Uterus (tissue), 3 donors: ENCODE measurements at regions not wholly inside any gene's neighbourhood (a gene's known extent, or its start where the extent isn't known, plus 50 kb on each side); places are given as distances from the start of the nearest gene placed in this dataset.

Experiments
- DNase-seq, 2 donors: peaks; one replicate each; pipeline ENCODE4 v3.0.0-alpha.2; 2019 to 2020
- H3K27ac ChIP-seq, 2 donors: fragments of 200-600 bp; sonication (generic); 1 replicate in 1 of 2; 2 replicates in 1 of 2; pipeline ENCODE4 v1.5.1; 2016 to 2018
- H3K27me3 ChIP-seq, 2 donors: fragments of 200-600 bp; sonication (generic); one replicate each; pipeline ENCODE4 v1.5.1; 2018 to 2019; ENCODE audit warnings: control low read depth in 1 of 2
- H3K36me3 ChIP-seq, 2 donors: fragments of 200-600 bp; sonication (generic); one replicate each; pipeline ENCODE4 v1.5.1; 2019; ENCODE audit warnings: control low read depth in 1 of 2
- H3K4me1 ChIP-seq, 2 donors: fragments of 200-600 bp; sonication (generic); one replicate each; pipeline ENCODE4 v1.5.1; 2018 to 2019; ENCODE audit warnings: control low read depth in 1 of 2
- H3K4me3 ChIP-seq, 2 donors: fragments of 200-600 bp; sonication (generic); 1 replicate in 1 of 2; 2 replicates in 1 of 2; pipeline ENCODE4 v1.5.1; 2018 to 2019; ENCODE audit warnings: mild to moderate bottlenecking in 1 of 2
- H3K9me3 ChIP-seq, 2 donors: fragments of 200-600 bp; sonication (generic); one replicate each; pipeline ENCODE4 v1.5.1; 2019; ENCODE audit warnings: control low read depth in 1 of 2
- POLR2A ChIP-seq, 2 donors: fragments of 450-650 bp; IDR thresholded peaks; one replicate each; pipeline ENCODE4 v1.6.1; 2016; ENCODE audit warnings: antibody characterized with exemption in 2 of 2, mild to moderate bottlenecking in 1 of 2, moderate library complexity in 1 of 2
- intact Hi-C: fragments of 100-400 bp; cut with DNase I; formaldehyde crosslinking; loops from one replicate; pipeline ENCODE4 v1.15.1; 2023; ENCODE audit warnings: low total_unique reads
- TF ChIP-seq, protein P1 (sequence below), 4 experiments: fragments of 200-600 bp in 2 of 4; fragments of 450-650 bp in 2 of 4; sonication (generic) in 2 of 4; IDR thresholded peaks; one replicate each; pipeline ENCODE4 v1.5.1; 2016 to 2019; ENCODE audit warnings: antibody characterized with exemption in 4 of 4, mild to moderate bottlenecking in 2 of 4, moderate library complexity in 1 of 4
- donor health status: DM: yes; HTN: yes; CAD: no.

DNA sequence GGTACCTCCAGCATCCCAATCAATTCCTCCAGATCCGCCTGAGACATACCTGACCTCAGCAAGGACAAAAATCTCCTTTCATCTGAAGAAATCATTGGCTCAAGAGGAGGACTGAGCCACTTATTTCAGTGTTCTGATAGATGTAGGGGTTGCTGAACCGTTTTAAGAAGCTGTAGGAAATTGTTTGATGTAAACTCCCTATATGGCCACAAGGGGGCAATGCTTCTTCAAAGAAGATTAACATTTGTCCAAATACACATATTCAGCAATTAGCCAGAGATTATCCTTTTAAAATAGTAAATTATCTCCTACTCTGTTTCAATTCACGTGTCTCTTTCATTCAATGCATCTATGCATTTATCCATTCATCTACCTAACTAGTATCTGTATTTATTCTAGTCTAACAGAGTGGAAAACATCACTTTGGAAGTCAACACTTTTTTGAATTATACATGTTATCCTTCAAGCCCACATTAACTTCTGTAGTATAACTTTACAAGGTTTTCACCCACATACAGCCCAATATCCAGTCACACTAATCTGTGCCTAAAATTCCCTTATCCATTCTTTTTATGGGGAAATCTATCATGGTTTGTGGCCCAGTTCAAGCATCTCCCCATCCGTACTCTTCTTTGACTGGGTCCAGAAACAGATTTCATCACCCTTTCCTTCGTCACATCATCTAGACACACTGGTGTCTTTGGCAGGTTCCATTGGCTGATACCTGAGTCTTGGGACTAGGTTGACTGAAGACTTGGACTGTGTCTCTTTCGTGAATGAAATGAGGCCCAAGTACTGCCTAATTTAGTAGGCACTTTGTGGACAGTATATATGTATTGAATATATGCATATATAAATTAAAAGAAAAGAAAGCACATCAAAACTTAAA, 411.0 kb upstream of the OR4E1 start:
- Histone ChIP-seq H3K4me1 (peaks cover 0 to 5% of the 10 kb centered on the region in 2 donors), H3K9me3 (no peaks in the 10 kb centered on the region), H3K27me3 (no peaks in the 10 kb centered on the region), H3K36me3 (no peaks in the 10 kb centered on the region), H3K4me3 (no peak overlapping the region), H3K27ac (no peak overlapping the region)
- DNase-seq: peak in 1 of 2 donors; percentile 38
- intact Hi-C loops: no loop called here
- TF ChIP-seq POLR2A (IDR thresholded peaks at IDR 0.05): no peak
- TF ChIP-seq, protein P1, sequence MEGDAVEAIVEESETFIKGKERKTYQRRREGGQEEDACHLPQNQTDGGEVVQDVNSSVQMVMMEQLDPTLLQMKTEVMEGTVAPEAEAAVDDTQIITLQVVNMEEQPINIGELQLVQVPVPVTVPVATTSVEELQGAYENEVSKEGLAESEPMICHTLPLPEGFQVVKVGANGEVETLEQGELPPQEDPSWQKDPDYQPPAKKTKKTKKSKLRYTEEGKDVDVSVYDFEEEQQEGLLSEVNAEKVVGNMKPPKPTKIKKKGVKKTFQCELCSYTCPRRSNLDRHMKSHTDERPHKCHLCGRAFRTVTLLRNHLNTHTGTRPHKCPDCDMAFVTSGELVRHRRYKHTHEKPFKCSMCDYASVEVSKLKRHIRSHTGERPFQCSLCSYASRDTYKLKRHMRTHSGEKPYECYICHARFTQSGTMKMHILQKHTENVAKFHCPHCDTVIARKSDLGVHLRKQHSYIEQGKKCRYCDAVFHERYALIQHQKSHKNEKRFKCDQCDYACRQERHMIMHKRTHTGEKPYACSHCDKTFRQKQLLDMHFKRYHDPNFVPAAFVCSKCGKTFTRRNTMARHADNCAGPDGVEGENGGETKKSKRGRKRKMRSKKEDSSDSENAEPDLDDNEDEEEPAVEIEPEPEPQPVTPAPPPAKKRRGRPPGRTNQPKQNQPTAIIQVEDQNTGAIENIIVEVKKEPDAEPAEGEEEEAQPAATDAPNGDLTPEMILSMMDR (IDR thresholded peaks at IDR 0.05): peak; percentile 63 to 70 (median 66)

DNA sequence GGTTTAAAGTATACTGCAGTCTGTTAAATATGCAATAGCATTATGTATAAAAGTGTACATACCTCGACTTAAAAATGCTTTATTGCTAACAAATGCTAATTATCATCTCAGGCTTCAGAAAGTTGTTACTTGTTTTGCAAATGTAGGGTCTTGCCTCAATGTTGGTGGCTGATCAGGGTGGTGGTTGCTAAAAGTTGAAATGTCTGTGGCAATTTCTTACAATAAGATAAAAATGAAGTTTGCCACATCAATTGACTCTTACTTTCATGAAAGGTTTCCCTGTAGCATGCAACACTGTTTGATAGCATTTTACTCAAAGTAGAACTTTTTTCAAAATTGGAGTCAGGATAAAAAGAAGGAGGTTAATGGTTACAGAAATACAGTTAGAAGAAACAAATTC, 407.7 kb upstream of the OR4E1 start:
- H3K27me3 ChIP-seq: no peaks in the 10 kb centered on the region
- no peaks in the 10 kb centered on the region for H3K4me1 ChIP-seq
- no peak overlapping the region for H3K4me3 ChIP-seq
- DNase-seq: no peak
- H3K36me3 ChIP-seq: no peaks in the 10 kb centered on the region
- TF ChIP-seq, protein P1 (IDR thresholded peaks at IDR 0.05): no peak
- no peak for TF ChIP-seq POLR2A (IDR thresholded peaks at IDR 0.05)
- intact Hi-C loops: no loop called here
- H3K9me3 ChIP-seq: no peaks in the 10 kb centered on the region
- H3K27ac ChIP-seq: no peak overlapping the region

DNA sequence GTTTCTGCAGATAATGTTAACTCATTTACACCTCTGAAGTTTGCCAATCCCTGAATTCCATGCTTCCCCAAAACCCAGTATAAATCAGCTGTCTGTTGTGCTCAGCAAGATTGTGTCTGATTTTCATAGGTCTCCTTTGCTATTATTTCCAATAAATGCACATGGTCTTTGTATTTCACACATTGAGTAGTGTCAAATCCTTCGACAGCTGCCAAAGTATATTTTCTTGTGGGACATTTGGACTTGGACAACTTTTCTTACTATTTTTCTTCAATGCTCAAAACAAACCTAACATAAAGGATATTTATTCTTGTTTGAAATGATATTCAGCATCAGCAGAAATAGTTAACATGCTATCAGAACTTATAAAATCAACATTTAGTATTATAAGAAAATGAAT, 406.1 kb upstream of the OR4E1 start:
- TF ChIP-seq, protein P1 (IDR thresholded peaks at IDR 0.05): no peak
- TF ChIP-seq POLR2A (IDR thresholded peaks at IDR 0.05): no peak
- no peak for DNase-seq
- Histone ChIP-seq H3K4me3 (no peak overlapping the region), H3K36me3 (no peaks in the 10 kb centered on the region), H3K27me3 (no peaks in the 10 kb centered on the region), H3K9me3 (no peaks in the 10 kb centered on the region), H3K4me1 (no peaks in the 10 kb centered on the region), H3K27ac (no peak overlapping the region)
- intact Hi-C loops: no loop called here

DNA sequence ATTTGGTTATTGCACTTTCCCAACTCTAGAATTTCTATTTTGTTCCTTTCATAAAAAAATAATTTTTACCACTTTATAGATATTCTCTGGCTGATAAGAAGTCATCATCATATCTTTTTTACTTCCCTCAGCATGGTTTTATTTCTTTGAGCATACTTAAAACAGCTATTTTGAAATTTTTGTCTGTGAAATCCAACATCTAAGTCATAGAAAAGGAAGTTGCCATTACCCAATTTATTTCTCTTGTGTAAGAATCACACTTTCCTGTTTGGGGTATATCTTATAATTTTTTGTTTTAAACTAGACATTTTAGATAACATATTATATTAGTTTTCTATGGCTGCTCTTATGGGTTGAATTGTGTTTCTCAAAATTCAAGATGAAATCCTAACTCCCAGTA, 400.2 kb upstream of the OR4E1 start:
- H3K27me3 ChIP-seq: no peaks in the 10 kb centered on the region
- no peak for TF ChIP-seq POLR2A (IDR thresholded peaks at IDR 0.05)
- TF ChIP-seq, protein P1 (IDR thresholded peaks at IDR 0.05): no peak
- no peaks in the 10 kb centered on the region for H3K9me3 ChIP-seq
- no peaks in the 10 kb centered on the region for H3K4me1 ChIP-seq
- H3K4me3 ChIP-seq: no peak overlapping the region
- intact Hi-C loops: no loop called here
- no peak for DNase-seq
- no peak overlapping the region for H3K27ac ChIP-seq
- H3K36me3 ChIP-seq: no peaks in the 10 kb centered on the region

DNA sequence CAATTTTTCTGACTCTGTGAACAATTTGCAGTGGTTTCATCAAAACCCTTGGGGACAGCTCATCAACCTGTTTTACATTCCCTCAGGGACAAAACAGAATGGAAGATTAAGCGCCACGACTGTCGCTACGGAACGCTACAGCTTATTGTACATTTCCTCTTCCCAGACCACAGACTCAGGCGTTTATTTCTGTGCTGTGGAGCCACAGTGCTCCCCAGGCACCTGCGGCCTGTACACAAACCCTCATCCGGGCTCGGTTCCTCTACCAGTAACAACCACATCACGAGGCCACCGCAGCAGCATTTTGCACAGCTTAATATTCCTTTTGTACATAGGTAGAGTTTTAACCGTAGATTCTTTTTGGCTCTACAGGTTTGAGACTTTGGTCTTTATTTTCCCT, 397.4 kb upstream of the OR4E1 start:
- H3K4me3 ChIP-seq: no peak overlapping the region
- intact Hi-C loops: no loop called here
- H3K36me3 ChIP-seq: no peaks in the 10 kb centered on the region
- H3K27ac ChIP-seq: no peak overlapping the region
- TF ChIP-seq, protein P1 (IDR thresholded peaks at IDR 0.05): no peak
- no peak for TF ChIP-seq POLR2A (IDR thresholded peaks at IDR 0.05)
- H3K27me3 ChIP-seq: no peaks in the 10 kb centered on the region
- DNase-seq: no peak
- no peaks in the 10 kb centered on the region for H3K4me1 ChIP-seq
- H3K9me3 ChIP-seq: no peaks in the 10 kb centered on the region
